ENCODE measurements at regions not wholly inside any gene's neighbourhood (a gene's known extent, or its start where the extent isn't known, plus 50 kb on each side); places are given as distances from the start of the nearest gene placed in this dataset.

- DNase-seq (ENCODE audit: low read depth): no peak
Measured at GRCh38 chr1:36643371-36644270, 160.9 kb upstream of the CSF3R start.

GRCh38 chr1:36642802-36643201 lies 160.1 kb upstream of the CSF3R start:
- DNase-seq (ENCODE audit: low read depth): no peak

GRCh38 chr1:36641776-36642175 lies 159.1 kb upstream of the CSF3R start:
- DNase-seq (ENCODE audit: low read depth): no peak

GRCh38 chr1:36639461-36639860 lies 156.7 kb upstream of the CSF3R start:
- no peak for DNase-seq (ENCODE audit: low read depth)

GRCh38 chr1:36638268-36638667 lies 155.6 kb upstream of the CSF3R start:
- DNase-seq (ENCODE audit: low read depth): no peak

- no peak for DNase-seq (ENCODE audit: low read depth)
Measured at GRCh38 chr1:36636206-36636605, 153.5 kb upstream of the CSF3R start.

GRCh38 chr1:36635284-36635683 lies 152.6 kb upstream of the CSF3R start:
- no peak for DNase-seq (ENCODE audit: low read depth)

- DNase-seq (ENCODE audit: low read depth): no peak
Measured at GRCh38 chr1:36628804-36629203, 146.1 kb upstream of the CSF3R start.

- no peak for DNase-seq (ENCODE audit: low read depth)
Measured at GRCh38 chr1:36626435-36626834, 143.7 kb upstream of the CSF3R start.

- no peak for DNase-seq (ENCODE audit: low read depth)
Measured at GRCh38 chr1:36625935-36626310, 143.2 kb upstream of the CSF3R start.

GRCh38 chr1:36625253-36625934 lies 142.7 kb upstream of the CSF3R start:
- no peak for DNase-seq (ENCODE audit: low read depth)

GRCh38 chr1:36624466-36624865 lies 141.8 kb upstream of the CSF3R start:
- no peak for DNase-seq (ENCODE audit: low read depth)

- DNase-seq (ENCODE audit: low read depth): no peak
Measured at GRCh38 chr1:36622741-36623648, 140.3 kb upstream of the CSF3R start.

- DNase-seq (ENCODE audit: low read depth): no peak
Measured at GRCh38 chr1:36621531-36621930, 138.8 kb upstream of the CSF3R start.

- DNase-seq (ENCODE audit: low read depth): no peak
Measured at GRCh38 chr1:36620142-36620541, 137.4 kb upstream of the CSF3R start.

- no peak for DNase-seq (ENCODE audit: low read depth)
Measured at GRCh38 chr1:36614991-36615390, 132.3 kb upstream of the CSF3R start.

GRCh38 chr1:36614571-36614970 lies 131.9 kb upstream of the CSF3R start:
- DNase-seq (ENCODE audit: low read depth): no peak

- DNase-seq (ENCODE audit: low read depth): no peak
Measured at GRCh38 chr1:36613721-36614120, 131.0 kb upstream of the CSF3R start.

GRCh38 chr1:36612881-36613280 lies 130.2 kb upstream of the CSF3R start:
- DNase-seq (ENCODE audit: low read depth): no peak

- DNase-seq (ENCODE audit: low read depth): no peak
Measured at GRCh38 chr1:36612121-36612520, 129.4 kb upstream of the CSF3R start.

GRCh38 chr1:36609241-36610027 lies 126.7 kb upstream of the CSF3R start:
- no peak for DNase-seq (ENCODE audit: low read depth)

GRCh38 chr1:36608272-36608671 lies 125.6 kb upstream of the CSF3R start:
- DNase-seq (ENCODE audit: low read depth): no peak
